Right lobe of liver (tissue), 6 donors: ENCODE measurements at regions not wholly inside any gene's neighbourhood (a gene's known extent, or its start where the extent isn't known, plus 50 kb on each side); places are given as distances from the start of the nearest gene placed in this dataset.
A peak's percentile ranks its signal among the peaks of the same experiment; 100 is the strongest.

ENCODE experiments used
- ATAC-seq, 4 donors: fragments of 200-7000 bp; cut with Tn5 transposase; one replicate each; pipeline ENCODE4 v1.9.1; 2020; ENCODE audit warnings: mild to moderate bottlenecking in 4 of 4, moderate library complexity in 4 of 4
- DNase-seq, 3 donors: peaks; one replicate each; pipeline ENCODE4 v3.0.0-alpha.2; 2020
- H3K27ac ChIP-seq, 3 donors: fragments of 200-600 bp; one replicate each; pipeline ENCODE4 v1.8.0; 2022
- H3K27me3 ChIP-seq, 2 donors: fragments of 200-600 bp; one replicate each; pipeline ENCODE4 v1.8.0; 2022
- H3K36me3 ChIP-seq, 4 donors: fragments of 200-600 bp; sonication (generic) in 1 of 4; one replicate each; pipeline versions ENCODE4 v1.5.1 to v1.8.0; 2017 to 2022; ENCODE audit warnings: control low read depth in 1 of 4
- H3K4me1 ChIP-seq, 4 donors: fragments of 200-600 bp; sonication (generic) in 1 of 4; one replicate each; pipeline versions ENCODE4 v1.5.1 to v1.8.0; 2017 to 2022; ENCODE audit warnings: control low read depth in 1 of 4
- H3K4me3 ChIP-seq, 3 donors: fragments of 200-600 bp; one replicate each; pipeline ENCODE4 v1.8.0; 2022
- H3K9me3 ChIP-seq, 4 donors: fragments of 200-600 bp; sonication (generic) in 1 of 4; one replicate each; pipeline versions ENCODE4 v1.5.1 to v1.8.0; 2017 to 2022; ENCODE audit warnings: control low read depth in 1 of 4
- CTCF ChIP-seq, 4 donors: fragments of 200-600 bp in 3 of 4; fragments of 450-650 bp in 1 of 4; IDR thresholded peaks; one replicate each; pipeline versions ENCODE4 v1.5.1 to v1.8.0; 2016 to 2022; ENCODE audit warnings: antibody characterized with exemption in 4 of 4, mild to moderate bottlenecking in 2 of 4
- POLR2A ChIP-seq: fragments of 450-650 bp; IDR thresholded peaks from one replicate; pipeline ENCODE4 v1.6.1; 2017; ENCODE audit warnings: antibody characterized with exemption, mild to moderate bottlenecking
- WGBS: methylation state at CpG from one replicate; pipeline ENCODE4 v1.1.6; 2018; ENCODE audit warnings: low coverage, low lambda C conversion rate; ENCODE audit not compliant: insufficient coverage; ENCODE audit errors: missing lambda C conversion rate; 5-methylcytosine and 5-hydroxymethylcytosine counted together
- intact Hi-C, 2 donors: fragments of 100-400 bp; cut with DNase I; formaldehyde crosslinking; loops; one replicate each; pipeline versions ENCODE4 v1.11.2 to v1.14.1; 2022
- donor health status: DM: no; HTN: yes; CAD: no.
- donor health status: DM: no; HTN: no; CAD: no.
- donor health status: DM: no; HTN: no; CAD: no.
- donor health status: DM: no; HTN: yes; CAD: no.
- donor health status: DM: no; HTN: yes; CAD: no.

DNA sequence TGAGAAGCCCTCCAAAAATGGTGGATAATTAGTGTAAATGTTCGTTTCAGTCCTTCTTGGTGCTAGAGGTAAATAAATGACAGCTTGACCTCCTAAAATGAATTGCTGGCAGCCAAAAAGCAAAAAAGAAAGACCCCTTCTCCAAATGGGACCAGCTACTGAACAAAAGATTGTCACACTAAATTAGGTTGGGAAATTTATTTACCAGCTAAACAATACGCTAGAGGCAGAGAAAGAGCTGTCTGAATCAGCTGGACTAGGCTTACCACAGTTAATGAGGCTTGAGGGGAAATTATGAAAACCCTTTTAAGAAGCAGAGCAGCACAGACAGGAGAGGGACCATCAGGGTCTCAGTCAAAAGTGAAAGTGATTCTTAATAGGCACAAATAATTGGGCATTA is 498.9 kb downstream of the SUCLA2 start:
- DNase-seq (no peak), ATAC-seq (no peak)
- no peak overlapping the region for H3K27ac ChIP-seq
- no peaks in the 10 kb centered on the region for H3K27me3 ChIP-seq
- 56% methylated on average over 2 of the region's 2 CpGs for WGBS
- intact Hi-C loops, result no loop called here
- H3K36me3 ChIP-seq, result no peaks in the 10 kb centered on the region
- H3K4me3 ChIP-seq, result no peak overlapping the region
- no peaks in the 10 kb centered on the region for H3K4me1 ChIP-seq
- TF ChIP-seq POLR2A (no peak), CTCF (IDR thresholded peaks at IDR 0.05) (no peak)
- no peaks in the 10 kb centered on the region for H3K9me3 ChIP-seq

DNA sequence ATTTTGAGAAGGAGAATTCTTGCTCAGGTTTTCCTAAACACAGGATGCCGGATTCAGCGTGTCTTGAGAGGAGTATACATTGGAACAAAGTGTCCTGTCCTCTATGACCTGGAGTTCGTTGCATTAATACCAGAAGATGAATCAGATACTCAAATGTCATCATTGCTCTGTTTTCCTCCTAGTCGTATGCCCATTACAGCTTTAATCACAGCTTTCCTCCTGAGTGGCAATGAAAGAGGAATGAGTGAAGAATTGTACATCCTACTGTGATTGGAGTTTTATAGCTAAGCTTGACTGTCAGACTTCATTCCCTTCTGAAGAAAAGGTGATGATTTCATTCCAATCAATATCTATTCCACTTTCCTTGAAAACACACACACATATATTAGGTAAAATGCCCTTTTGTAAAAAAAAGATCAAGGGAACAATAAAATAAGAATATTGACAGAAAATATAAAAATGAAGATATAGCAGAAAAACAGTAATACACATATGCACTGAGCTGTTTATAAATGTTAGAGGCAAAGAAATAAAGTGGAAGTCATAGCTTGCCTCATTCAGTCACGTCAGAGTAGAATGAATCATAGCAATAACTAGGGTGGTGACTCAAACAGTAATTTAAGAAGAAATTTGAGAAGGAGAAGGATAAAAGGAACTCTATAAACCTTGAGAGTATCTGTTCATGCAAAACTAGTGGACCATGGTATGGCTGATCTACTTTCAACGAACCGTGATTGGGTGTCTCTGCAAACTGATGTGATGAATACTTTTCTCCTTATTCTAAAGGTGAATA is 501.5 kb downstream of the SUCLA2 start:
- H3K4me1 ChIP-seq, result no peaks in the 10 kb centered on the region
- DNase-seq, result no peak
- H3K4me3 ChIP-seq, result no peak overlapping the region
- H3K36me3 ChIP-seq, result no peaks in the 10 kb centered on the region
- no peak overlapping the region for H3K27ac ChIP-seq
- H3K9me3 ChIP-seq, result no peaks in the 10 kb centered on the region
- 61% methylated on average over 7 of the region's 7 CpGs for WGBS
- ATAC-seq, result peak in 1 of 4 donors; percentile 22
- intact Hi-C loops, result no loop called here
- H3K27me3 ChIP-seq, result no peaks in the 10 kb centered on the region
- TF ChIP-seq CTCF (IDR thresholded peaks at IDR 0.05) (no peak), POLR2A (no peak)

GRCh38 chr13:47484548-47484947 is 516.5 kb downstream of the SUCLA2 start:
- Histone ChIP-seq H3K9me3 (no peaks in the 10 kb centered on the region), H3K4me3 (no peak overlapping the region), H3K4me1 (no peaks in the 10 kb centered on the region), H3K36me3 (no peaks in the 10 kb centered on the region), H3K27me3 (no peaks in the 10 kb centered on the region), H3K27ac (no peak overlapping the region)
- no peak for TF ChIP-seq POLR2A
- no peak for TF ChIP-seq CTCF (IDR thresholded peaks at IDR 0.05)
- ATAC-seq (no peak), DNase-seq (no peak)
- WGBS, result 47% methylated on average over 2 of the region's 3 CpGs
- intact Hi-C loops, result no loop called here

DNA sequence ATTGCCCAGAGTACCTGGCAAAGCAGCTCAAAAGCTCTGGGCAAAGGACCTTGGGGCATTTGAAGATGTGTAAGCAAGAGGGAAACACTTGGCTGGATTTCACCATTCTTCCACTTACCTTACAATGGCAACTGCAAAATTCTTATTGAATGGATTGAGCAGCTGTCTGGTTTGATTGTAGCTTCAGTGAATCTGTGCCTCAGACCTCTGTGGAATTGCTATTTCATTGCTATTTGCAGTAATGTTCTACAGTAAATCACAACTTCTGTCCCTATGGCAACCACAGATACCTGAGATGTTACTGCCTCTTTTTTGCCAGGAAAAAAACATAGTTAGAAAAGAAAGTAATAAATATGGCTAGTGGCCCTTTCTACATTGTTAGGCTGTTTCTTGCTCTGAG is 519.5 kb downstream of the SUCLA2 start:
- no peak overlapping the region for H3K4me3 ChIP-seq
- TF ChIP-seq CTCF (IDR thresholded peaks at IDR 0.05) (no peak), POLR2A (no peak)
- no peaks in the 10 kb centered on the region for H3K36me3 ChIP-seq
- DNase-seq (no peak), ATAC-seq (no peak)
- peaks cover 0 to 5% (median 0%) of the 10 kb centered on the region in 4 donors for H3K4me1 ChIP-seq
- no peak overlapping the region for H3K27ac ChIP-seq
- intact Hi-C loops, result no loop called here
- no peaks in the 10 kb centered on the region for H3K27me3 ChIP-seq
- H3K9me3 ChIP-seq, result no peaks in the 10 kb centered on the region
